Glomerular visceral epithelial cell (primary cell): ENCODE measurements at regions not wholly inside any gene's neighbourhood (a gene's known extent, or its start where the extent isn't known, plus 50 kb on each side); places are given as distances from the start of the nearest gene placed in this dataset.

ENCODE experiments used
- DNase-seq: peaks from one replicate; pipeline ENCODE4 v3.0.0-alpha.2; 2016; ENCODE audit errors: extremely low spot score

- no peak for DNase-seq
Observed at GRCh38 chr4:144902614-144903013, 195.4 kb downstream of the ANAPC10 start.

GRCh38 chr4:144903953-144904711 is 193.9 kb downstream of the ANAPC10 start:
- peak; percentile 7 for DNase-seq

- DNase-seq: no peak
Observed at GRCh38 chr4:144905286-144905685, 192.7 kb downstream of the ANAPC10 start.

- DNase-seq: no peak
Observed at GRCh38 chr4:144906181-144906925, 191.6 kb downstream of the ANAPC10 start.

- no peak for DNase-seq
Observed at GRCh38 chr4:144910723-144911122, 187.3 kb downstream of the ANAPC10 start.
